HG03108 (cell line): ENCODE measurements at regions not wholly inside any gene's neighbourhood (a gene's known extent, or its start where the extent isn't known, plus 50 kb on each side); places are given as distances from the start of the nearest gene placed in this dataset.

Experiments
- ATAC-seq: cut with Tn5 transposase; IDR thresholded peaks from one replicate; pipeline ENCODE4 v1.9.1; 2021; ENCODE audit warnings: moderate library complexity; ENCODE audit not compliant: unreplicated experiment

DNA sequence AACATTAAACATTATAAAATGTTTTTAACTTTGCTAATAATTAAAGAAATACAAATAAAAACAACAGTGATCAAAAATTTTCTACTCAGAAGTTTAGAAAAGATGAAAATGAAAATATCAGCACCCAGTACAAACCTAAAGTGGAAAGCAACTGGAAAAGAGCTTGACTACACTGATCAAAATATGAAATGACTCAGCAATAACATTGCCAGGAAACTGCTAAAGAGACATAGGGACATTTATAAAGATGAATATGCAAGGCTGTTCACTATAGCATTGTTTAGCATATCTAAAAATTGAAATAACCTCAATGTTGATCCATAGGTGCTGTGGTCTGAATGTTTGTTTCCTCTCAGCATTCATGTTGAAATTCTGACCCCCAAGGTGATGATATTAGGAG is 88.5 kb upstream of the NOCT start:
- ATAC-seq, result no peak

DNA sequence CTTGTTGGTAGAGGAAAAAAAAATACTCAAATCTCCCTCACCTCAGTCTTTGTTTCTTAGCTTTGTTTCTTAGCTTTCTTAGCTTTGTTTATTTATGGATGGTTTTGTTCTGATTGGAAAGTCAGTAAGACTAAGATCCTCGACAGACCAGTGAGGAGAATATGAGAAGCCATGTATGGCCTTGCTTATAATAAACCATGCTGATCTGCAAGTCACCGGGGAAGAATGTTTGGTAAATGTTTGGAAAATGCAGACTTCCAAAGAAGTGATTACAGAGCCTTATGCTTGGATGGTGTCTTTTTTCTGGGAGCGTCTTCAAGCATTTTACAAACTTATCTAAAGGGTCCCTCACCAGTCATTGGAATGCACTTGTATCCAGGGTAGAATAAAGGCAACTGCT is 90.1 kb upstream of the NOCT start:
- no peak for ATAC-seq

DNA sequence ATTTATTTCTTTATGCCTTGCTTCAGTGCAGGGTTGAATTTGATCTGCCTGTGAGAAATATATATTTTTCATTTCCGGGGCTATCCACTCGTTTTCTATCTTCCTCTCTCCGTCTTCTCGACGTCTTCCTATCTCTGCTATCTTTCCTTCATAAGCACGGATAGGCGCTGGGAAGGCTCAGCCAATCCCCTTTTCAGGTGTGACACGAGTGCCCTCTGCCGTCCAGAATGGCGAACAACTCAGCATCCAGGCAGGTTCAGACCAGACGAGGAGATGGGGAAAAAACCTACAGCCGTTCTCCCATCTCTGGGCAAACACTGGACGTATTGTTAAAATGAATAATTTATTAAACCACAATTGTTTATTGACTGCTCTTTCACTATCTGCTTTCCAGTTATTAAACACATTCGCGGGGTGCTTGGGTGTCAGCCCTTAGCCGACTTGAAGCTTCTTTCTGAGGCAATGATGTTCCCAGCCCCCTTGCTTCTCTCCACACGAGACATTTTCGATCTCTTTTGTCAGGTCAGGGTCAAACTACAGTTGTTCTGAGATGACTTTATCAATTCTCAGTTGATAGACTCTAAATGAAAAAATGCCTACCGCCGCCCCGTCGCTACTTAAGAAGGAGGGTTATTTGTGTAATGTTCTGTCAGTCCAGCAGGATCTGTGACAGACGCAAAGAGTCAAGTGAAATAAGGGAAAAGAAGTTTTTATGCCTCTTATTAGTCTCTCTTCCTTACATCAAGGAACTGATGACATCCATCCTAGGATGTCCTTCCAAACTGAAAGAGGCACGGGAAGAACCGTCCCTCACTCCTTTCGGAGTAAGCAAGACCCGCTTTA is 96.3 kb upstream of the NOCT start:
- no peak for ATAC-seq

DNA sequence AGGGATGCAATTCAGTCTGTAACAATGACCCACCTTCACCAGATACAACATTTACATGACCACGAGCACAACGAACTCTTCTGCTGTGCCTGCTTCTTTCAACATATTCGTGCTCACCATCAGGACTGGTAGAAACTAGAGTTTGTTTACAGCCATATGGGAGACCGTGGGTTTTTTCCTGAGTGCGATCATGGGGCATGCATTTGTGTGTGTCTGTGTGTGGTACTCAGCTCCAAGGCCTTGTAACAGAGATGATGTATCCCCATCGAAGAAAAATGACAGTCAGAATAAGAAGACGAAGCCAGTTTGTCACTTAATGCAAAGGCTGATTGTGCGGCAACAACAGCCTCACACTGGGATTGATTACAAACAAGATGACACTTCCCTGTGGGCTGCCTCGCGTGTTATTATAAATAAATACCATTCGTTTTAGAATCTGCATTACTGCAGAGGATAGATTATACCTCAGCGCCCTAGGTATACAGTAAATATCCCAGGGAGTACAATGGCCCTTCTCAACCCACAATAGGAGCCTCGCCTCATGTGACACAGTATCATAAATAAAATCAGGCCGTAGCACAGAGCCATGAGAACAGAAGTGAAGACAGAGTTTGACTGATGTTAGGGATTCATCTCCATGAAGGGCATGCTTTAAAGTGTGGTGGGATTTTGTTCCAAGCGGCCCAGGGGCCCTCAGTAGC is 97.3 kb upstream of the NOCT start:
- ATAC-seq, result no peak

DNA sequence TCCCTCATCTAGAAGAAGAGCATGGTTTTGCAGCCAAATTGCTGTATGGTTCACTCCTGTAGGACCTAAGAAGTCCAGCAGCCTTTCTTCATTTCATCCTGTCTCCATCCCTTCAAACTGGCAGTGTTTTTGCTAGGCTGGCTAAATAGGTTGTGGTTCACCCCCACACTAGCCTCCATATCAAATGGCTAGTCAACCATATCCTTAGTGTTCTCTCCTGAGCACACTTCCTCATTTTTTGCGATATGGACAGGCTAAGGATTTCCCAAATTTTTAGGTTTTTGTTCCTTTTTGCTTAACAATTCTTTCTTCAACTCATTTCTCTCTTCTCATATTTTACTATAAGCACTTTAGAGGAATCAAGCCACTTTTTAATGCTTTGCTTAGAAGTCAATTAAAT is 98.8 kb upstream of the NOCT start:
- no peak for ATAC-seq

DNA sequence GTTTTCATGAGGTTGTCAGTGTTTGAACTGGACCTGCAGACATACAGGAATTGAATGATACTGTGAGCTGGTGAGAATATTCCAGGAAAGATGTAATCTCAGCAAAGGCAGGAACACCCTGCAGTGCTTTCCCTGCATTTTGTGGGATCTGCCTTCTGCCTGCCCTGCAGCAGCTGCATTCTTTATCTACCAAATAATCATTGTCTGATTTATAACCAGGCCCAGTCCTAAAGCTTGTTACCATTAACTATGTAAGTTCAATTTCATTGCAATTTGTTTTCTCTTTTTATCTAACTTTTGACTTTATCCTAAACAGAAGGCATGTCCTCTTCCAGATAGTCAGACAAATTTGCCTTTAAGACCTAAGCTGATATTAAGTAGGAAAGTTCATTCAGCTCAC is 99.8 kb upstream of the NOCT start:
- no peak for ATAC-seq

DNA sequence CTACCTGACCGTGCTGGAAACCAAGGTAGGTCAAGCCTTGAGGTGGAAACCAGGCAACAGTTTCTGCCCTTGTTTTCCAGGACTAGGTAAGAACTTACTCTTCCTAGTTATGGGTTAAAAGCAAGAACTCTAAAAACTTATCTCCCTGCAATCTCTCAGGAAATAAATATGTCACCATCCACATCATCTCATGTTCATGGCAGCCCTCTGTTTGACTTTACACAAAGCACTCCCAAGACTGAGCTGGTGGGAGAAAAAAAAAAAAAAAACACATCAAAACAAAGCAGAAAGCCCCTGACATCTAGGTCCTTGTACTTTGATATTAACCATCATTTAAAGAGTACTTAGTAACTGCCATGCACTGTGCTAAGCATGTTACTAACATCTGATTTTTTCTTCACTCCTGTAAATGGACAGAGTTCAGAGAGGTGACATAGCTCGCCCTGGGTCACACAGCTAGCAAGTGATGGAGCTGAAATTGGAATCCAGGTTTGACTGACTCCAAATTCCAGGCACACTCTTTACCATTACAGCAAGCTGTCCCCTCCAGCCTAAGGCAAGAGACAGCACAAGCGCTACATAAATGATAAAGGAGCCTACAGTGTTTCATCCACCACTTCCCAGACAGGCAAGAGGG is 102.8 kb upstream of the NOCT start:
- ATAC-seq, result no peak

DNA sequence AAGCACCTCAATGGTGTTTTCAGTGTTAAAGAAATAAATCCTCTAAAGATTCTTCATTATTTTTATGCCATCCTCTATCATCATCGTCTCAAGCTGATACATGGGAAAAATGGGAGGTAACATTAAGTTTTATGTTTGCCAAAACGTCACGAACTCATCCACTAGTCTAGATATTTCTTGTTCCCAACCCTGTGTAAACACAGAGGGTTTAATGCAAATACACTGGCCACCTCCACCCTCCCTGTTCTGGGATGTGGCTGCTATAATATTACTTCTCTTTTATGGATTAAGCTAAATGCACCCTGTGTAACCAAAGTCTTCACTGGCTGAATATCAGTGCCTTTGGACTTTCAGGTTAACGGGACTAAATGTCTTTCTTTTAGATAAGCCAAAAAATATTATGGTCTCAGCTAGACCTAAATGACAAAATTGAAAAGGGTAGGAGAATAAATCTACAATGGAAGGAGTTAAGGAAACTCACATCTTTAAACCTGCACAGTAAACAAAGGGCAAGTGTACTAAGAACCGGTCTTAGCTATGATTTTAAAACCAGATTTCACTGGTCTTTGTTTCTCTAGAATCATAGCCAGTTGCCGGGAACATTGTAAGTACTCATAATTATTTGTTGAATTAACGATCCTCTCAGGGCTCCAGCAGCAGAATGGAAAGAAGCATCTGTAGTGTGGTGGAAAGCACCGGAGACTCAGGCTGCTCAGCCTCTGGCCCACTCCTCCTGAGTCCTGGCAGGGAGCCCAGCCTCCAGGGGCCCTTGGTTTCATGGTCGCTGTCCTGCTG is 103.5 kb upstream of the NOCT start:
- no peak for ATAC-seq

DNA sequence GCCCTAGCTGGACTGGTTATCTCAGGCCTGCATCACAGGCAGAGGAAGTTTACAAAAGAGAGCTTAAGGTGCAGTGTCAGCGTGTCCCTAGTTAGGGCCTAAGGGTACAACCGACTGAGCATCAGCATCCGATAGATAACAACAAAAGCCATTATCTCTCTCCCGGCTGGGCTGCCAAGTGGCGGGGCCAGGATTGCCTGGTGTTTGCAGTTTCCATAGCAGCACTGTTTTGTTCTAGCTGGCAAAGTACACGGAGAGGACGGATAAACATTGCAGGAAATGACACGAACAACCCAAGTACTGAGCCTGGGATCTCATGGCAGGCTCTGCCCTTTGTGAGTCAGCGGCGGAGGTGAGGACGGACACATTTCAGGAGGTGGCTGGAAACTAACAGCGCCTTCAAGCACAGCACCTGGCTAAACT is 104.7 kb upstream of the NOCT start:
- ATAC-seq, result no peak

DNA sequence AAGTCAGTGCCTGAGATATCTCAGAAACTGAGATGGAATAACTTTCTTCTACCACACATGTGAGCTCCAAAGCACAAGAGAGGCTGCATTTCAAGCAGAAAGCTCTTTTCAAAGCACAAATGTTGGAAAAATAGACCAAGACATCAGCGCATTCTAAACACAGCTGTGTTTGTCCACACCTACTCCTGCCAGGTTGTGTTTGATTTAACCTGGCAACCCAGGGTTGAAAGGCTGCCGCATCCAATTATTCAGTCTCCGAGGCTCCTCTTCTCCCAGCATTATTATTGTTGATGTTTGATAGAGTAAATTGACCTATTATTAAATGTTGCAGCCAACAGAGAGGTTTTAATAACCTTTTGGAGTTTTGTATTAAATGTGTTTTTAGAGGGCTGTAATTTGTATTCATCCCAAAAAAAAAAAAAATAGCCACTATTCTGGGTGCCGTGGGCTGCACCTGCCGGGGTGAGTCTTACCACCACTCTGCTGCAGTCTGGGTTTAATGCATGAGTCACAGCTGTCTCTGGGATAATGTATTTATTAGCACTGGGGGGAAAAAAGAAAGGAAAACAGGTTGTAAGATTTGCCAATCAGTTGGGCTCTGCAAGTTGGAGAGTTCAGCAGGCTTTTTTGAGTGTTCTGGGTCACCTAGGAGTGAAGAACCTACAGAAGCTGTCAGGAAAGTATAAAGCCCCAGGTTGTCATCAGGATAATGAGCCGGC is 105.2 kb upstream of the NOCT start:
- ATAC-seq, result no peak

DNA sequence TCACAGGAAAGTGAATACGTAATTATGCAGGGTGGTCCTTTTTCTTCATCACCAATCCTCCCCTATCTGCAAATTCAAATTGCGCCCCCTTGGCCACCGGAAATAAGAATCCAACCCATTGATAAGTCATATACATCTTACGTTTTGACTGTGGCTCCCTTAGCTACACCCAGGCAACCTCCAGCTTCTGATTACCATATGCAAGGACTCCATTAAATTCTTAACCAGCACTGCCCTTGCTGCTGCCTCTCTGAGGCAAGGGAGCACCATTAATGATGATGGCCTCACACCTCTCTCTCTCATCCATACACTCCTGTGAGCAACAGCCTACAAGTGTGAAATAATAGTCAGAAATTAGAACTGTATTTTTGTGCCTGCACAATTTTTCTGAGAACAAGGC is 106.0 kb upstream of the NOCT start:
- ATAC-seq, result no peak

DNA sequence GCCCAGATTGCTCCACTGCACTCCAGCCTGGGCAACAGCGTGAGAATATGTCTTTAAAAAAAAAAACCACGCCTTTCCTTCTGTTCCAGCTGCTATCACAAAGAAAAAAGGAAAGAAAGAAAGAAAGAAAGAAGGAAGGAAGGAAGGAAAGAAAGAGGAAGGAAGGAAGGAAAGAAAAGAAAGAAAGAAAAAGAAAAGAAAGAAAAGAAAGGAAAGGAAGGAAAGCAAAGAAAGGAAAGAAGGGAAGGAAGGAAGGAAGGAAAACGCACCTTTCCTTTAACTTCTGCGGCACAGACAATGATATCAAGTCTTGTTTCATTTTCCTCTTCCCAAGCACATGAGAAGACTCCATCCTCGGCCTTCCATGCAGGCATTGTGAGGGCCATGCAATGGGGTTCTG is 107.4 kb upstream of the NOCT start:
- no peak for ATAC-seq

DNA sequence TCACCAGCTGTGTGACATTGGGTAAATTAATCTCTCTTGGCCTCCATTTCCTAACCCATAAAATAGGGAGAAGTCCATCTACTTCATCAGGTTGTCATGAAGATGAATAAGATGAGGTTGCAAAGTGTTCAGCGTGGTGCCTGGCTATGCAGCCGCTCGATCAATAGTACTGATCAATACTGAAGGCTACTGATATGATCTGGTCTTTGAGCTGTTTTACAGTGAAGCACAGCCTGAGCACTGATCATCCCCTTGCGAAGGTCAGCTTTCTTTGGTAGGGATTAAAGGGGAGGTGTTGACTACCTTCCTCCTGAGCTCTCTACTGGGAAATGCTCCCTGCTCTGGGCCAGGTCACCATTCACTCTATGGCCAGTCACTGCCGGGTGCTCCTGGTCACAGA is 108.4 kb upstream of the NOCT start:
- no peak for ATAC-seq

DNA sequence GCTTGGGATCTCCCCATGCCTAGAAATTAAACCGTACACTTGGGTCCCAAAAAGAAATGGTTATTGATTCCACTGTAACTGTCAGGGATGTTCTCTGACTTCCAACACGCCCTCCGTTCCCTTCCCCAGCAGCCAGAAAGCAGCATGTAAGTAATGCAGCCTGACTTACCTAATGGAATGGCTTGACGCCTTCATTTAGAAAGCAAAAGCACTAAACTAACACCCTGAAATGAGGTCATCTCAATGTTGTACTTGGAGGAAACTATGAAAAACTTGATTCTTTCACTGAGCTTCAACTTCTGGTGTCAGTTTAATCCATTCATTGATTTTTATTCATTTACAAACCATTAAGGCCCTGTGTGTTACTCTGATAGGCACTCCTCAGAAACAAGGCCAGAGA is 110.8 kb upstream of the NOCT start:
- ATAC-seq, result no peak

DNA sequence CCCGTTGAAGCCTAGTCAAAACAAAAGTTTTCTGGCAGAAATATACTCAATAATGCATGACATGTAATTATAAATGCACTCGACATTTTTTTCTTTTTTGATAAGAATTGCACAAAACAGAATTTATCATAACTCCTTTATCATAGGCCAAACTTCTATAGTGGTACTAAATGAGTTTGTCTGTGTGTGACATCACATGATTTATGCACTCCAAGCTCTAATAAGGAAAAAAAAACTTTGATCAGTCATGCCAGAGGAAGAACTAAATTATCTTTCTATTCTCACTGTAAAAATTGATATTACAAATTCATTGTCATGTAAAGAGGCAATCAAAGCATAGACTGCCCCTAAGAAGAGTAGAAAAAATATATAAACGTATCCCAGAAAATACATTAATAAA is 112.4 kb upstream of the NOCT start:
- no peak for ATAC-seq

DNA sequence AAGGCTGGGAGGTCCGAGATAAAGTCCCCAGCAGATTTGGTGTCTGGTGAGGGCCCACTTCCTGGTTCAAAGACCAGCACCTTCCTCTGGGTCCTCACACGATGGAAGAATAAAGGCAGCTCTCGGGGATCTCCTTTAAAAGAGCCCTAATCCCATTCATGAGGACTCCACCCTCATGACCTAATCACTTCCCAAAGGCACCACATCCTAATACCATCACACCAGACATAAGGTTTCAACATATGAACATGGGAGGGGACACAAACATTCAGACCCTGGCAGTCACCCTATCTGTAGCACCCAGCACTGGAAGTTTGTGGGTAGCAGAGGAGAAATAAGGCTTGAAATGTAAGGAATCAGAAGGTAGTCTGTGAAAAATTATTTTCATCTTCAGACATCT is 112.9 kb upstream of the NOCT start:
- ATAC-seq, result no peak

DNA sequence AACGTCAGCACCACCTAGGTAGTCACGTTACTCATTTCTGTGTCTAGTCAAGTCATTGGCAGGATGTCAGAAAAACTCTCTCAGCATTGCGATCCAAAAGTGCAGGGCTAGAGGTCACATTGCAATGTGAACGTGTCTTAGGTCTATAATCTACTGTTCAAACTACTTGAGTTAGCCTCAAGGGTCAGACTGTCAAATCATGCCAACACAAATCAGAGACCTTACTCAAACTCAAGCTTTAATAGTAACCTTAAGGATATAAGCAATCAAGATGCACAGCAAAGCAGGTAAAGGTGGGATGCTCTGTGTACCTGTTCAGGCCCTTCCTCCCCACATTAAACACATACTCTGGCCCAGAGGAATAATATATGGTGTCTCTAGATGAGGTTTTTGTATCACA is 114.4 kb upstream of the NOCT start:
- ATAC-seq, result no peak

DNA sequence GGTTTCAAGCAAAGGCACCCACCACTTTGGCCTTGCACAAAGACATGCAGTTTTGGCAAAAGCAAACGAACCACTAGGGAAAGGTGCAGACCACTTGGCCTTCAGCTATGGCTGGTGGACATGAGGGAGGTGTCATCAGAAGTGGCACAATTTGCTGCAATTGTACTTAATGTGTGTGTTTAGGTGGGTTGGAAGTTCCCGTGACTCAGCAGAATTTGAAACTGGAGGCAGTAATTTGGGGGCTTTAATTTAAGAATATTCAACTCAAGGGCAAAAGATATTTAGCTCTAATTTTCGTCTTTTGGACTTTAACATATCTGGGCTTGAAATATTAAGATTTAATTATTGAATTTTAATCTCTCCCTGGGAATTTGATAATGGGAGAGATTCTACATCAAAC is 115.6 kb upstream of the NOCT start:
- ATAC-seq, result no peak

DNA sequence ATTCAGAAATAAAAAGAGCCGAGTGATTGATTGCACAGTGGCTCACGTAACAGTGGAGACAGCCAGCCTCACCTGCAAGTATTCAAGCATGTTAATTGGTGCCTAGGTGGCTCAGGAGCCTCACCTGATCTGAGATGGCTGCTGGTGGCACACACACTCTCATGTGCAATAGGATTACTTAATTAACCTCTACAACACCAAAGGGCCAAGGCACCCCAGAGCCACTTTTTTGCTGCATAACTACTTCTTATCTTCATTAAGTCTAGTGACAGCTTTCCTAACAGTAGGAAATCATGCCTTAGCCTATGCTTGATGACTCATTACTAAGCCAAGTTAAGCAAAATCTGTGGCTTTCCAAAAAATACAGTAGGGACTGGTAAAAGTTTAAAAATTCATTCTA is 117.3 kb upstream of the NOCT start:
- no peak for ATAC-seq

DNA sequence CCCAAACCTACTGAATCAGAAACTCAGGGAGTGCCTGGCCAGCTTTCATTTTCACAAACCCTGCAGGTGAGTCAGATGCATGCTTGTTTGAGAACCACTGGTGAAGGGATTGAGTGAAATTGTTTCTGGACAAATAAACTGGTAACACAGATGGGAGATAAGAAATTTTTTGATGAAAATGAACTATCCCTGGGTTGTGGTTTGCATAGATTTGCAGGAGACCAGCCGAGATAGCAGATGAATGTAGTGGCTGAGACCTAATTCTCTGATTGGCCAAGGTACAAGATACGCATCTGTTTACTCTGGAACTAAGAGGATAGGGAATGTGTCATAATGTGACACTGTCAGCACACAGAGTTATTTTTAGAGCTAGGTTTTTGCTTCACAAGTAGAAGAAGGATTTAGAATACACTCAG is 117.8 kb upstream of the NOCT start:
- ATAC-seq, result no peak

DNA sequence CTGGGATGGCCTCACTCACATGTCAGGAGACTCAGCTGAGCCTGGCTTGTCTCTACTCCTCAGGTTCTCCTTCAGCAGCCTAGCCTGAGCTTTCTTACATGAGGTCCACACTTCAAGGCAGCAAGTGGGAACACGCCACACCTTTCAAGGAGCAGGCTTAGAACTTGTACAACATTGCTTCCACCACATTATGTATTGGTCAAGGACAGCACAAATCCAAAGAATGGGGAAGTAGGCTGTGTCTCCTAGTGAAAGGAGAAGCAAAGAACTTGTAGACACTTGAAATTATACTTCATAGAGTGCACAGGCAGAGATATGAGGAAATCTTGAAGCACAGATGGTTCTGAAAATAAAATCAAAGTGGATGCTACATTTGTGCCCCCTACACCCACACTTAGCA is 120.9 kb upstream of the NOCT start:
- no peak for ATAC-seq
